ENCODE measurements at regions not wholly inside any gene's neighbourhood (a gene's known extent, or its start where the extent isn't known, plus 50 kb on each side); places are given as distances from the start of the nearest gene placed in this dataset.

- H3K9me3 ChIP-seq (ENCODE audit: control insufficient read depth in 5 of 5, low read length in 5 of 5) = peaks cover 0 to 7% (median 2%) of the 10 kb centered on the region in 5 donors
Observed at GRCh38 chr12:115898670-115899069, 378.8 kb downstream of the MED13L start.

DNA sequence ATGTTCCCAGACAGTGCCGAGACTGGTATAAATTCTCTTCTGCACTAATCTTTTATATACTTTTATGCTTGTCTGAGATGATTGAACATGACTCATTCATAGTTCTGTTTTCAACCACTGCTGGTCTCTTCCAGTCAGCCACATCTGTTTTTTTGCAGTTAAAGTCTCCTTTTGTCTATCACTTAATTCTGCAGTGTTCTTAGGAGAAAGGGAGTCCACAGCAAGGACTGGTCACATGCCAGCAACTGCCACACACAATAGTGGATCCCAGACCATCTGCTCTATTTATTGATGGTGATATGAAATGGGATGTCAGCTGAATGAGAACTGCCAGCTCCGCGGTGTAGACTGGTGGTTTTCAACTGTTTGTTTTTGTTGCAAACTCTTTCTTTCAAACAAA is 379.8 kb downstream of the MED13L start:
- no peaks in the 10 kb centered on the region for H3K36me3 ChIP-seq (ENCODE audit: control insufficient read depth in 5 of 5, insufficient read depth in 5 of 5, low read length in 5 of 5)
- H3K4me3 ChIP-seq (ENCODE audit: low read depth in 1 of 5, low read length in 5 of 5) = no peak overlapping the region
- H3K4me1 ChIP-seq (ENCODE audit: control insufficient read depth in 5 of 5, insufficient read depth in 5 of 5, low read length in 5 of 5) = no peaks in the 10 kb centered on the region
- no peak overlapping the region for H3K27ac ChIP-seq (ENCODE audit: low read depth, low read length)
- H3K9me3 ChIP-seq (ENCODE audit: control insufficient read depth in 5 of 5, low read length in 5 of 5) = peaks cover 0 to 6% (median 0%) of the 10 kb centered on the region in 5 donors
- peaks cover 0 to 10% (median 4%) of the 10 kb centered on the region in 5 donors for H3K27me3 ChIP-seq (ENCODE audit: control insufficient read depth in 5 of 5, insufficient read depth in 4 of 5, low read length in 5 of 5)
- H3K9ac ChIP-seq (ENCODE audit: low read length in 5 of 5) = no peak overlapping the region

More at GRCh38 chr12:115898670-115899069, 378.8 kb downstream of the MED13L start:
- Histone ChIP-seq H3K27me3 (ENCODE audit: control insufficient read depth in 5 of 5, insufficient read depth in 4 of 5, low read length in 5 of 5) (peaks cover 0 to 10% (median 4%) of the 10 kb centered on the region in 5 donors), H3K4me3 (ENCODE audit: low read depth in 1 of 5, low read length in 5 of 5) (no peak overlapping the region), H3K4me1 (ENCODE audit: control insufficient read depth in 5 of 5, insufficient read depth in 5 of 5, low read length in 5 of 5) (no peaks in the 10 kb centered on the region), H3K27ac (ENCODE audit: low read depth, low read length) (no peak overlapping the region), H3K36me3 (ENCODE audit: control insufficient read depth in 5 of 5, insufficient read depth in 5 of 5, low read length in 5 of 5) (no peaks in the 10 kb centered on the region), H3K9ac (ENCODE audit: low read length in 5 of 5) (no peak overlapping the region)

DNA sequence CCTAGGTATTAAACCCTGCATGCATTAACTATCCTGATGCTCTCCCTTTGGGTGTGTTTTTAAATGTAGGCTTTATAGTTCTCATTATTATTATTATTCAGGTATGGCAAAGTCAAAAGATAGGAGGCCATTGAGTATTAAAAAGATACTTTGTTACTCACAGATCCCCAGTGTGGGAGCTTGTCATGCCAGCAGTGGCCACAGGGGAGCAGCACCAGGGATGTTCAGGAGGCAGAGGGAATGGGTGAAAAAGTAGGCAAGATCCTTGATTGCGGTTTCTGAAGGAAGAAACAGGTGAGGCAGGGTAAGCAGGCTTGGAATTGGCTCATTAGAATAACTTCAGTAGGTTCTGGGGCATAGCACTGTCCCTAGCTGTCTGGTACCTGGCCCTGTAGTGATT is 382.2 kb downstream of the MED13L start:
- Histone ChIP-seq H3K36me3 (ENCODE audit: control insufficient read depth in 5 of 5, insufficient read depth in 5 of 5, low read length in 5 of 5) (no peaks in the 10 kb centered on the region), H3K27me3 (ENCODE audit: control insufficient read depth in 5 of 5, insufficient read depth in 4 of 5, low read length in 5 of 5) (peaks cover 0 to 10% (median 4%) of the 10 kb centered on the region in 5 donors), H3K4me3 (ENCODE audit: low read depth in 1 of 5, low read length in 5 of 5) (no peak overlapping the region), H3K9ac (ENCODE audit: low read length in 5 of 5) (no peak overlapping the region), H3K9me3 (ENCODE audit: control insufficient read depth in 5 of 5, low read length in 5 of 5) (peaks cover 0 to 6% (median 0%) of the 10 kb centered on the region in 5 donors), H3K4me1 (ENCODE audit: control insufficient read depth in 5 of 5, insufficient read depth in 5 of 5, low read length in 5 of 5) (no peaks in the 10 kb centered on the region), H3K27ac (ENCODE audit: low read depth, low read length) (no peak overlapping the region)

DNA sequence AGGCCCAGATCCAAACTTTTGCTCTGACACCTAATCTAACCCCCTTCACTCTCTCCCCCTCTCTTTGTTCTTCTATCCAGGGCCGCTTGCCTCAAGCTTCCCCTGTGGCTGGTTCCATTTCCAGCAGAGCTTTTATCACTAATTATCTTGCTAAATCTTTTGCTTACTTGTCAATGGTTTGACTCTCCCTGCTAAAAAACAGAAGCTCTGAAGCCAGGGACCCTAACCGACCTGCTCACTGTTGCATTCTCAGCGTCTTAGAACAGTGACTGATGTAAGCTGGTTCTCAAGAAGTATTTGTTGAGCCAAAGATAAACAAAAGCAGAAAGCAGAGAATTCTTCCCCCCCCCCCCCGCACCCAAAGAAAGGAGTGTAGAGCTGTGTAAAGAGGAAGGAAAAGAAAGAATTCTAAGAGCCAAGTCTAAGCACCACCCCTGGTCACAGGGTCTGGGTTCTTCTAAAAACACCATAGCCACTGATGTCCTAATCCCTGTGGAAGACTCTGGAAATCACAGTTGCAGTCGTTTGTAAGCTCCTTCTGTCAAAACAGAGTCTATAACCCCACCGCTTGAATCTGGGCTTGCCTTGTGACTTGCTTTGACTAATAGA is 385.8 kb downstream of the MED13L start:
- no peak overlapping the region for H3K27ac ChIP-seq (ENCODE audit: low read depth, low read length)

GRCh38 chr12:115886666-115887065 is 390.8 kb downstream of the MED13L start:
- no peaks in the 10 kb centered on the region for H3K9me3 ChIP-seq (ENCODE audit: control insufficient read depth in 5 of 5, low read length in 5 of 5)
- H3K27me3 ChIP-seq (ENCODE audit: control insufficient read depth in 5 of 5, insufficient read depth in 4 of 5, low read length in 5 of 5) = peaks cover 0 to 12% (median 4%) of the 10 kb centered on the region in 5 donors
- no peak overlapping the region for H3K27ac ChIP-seq (ENCODE audit: low read depth, low read length)
- H3K4me1 ChIP-seq (ENCODE audit: control insufficient read depth in 5 of 5, insufficient read depth in 5 of 5, low read length in 5 of 5) = no peaks in the 10 kb centered on the region
- no peak overlapping the region for H3K4me3 ChIP-seq (ENCODE audit: low read depth in 1 of 5, low read length in 5 of 5)
- no peak overlapping the region for H3K9ac ChIP-seq (ENCODE audit: low read length in 5 of 5)
- H3K36me3 ChIP-seq (ENCODE audit: control insufficient read depth in 5 of 5, insufficient read depth in 5 of 5, low read length in 5 of 5) = no peaks in the 10 kb centered on the region

More for the DNA sequence above, 385.8 kb downstream of the MED13L start:
- Histone ChIP-seq H3K9ac (ENCODE audit: low read length in 5 of 5) (no peak overlapping the region), H3K4me1 (ENCODE audit: control insufficient read depth in 5 of 5, insufficient read depth in 5 of 5, low read length in 5 of 5) (no peaks in the 10 kb centered on the region), H3K4me3 (ENCODE audit: low read depth in 1 of 5, low read length in 5 of 5) (no peak overlapping the region), H3K27me3 (ENCODE audit: control insufficient read depth in 5 of 5, insufficient read depth in 4 of 5, low read length in 5 of 5) (peaks cover 0 to 13% (median 4%) of the 10 kb centered on the region in 5 donors), H3K36me3 (ENCODE audit: control insufficient read depth in 5 of 5, insufficient read depth in 5 of 5, low read length in 5 of 5) (no peaks in the 10 kb centered on the region), H3K9me3 (ENCODE audit: control insufficient read depth in 5 of 5, low read length in 5 of 5) (peaks cover 0 to 6% (median 0%) of the 10 kb centered on the region in 5 donors)

DNA sequence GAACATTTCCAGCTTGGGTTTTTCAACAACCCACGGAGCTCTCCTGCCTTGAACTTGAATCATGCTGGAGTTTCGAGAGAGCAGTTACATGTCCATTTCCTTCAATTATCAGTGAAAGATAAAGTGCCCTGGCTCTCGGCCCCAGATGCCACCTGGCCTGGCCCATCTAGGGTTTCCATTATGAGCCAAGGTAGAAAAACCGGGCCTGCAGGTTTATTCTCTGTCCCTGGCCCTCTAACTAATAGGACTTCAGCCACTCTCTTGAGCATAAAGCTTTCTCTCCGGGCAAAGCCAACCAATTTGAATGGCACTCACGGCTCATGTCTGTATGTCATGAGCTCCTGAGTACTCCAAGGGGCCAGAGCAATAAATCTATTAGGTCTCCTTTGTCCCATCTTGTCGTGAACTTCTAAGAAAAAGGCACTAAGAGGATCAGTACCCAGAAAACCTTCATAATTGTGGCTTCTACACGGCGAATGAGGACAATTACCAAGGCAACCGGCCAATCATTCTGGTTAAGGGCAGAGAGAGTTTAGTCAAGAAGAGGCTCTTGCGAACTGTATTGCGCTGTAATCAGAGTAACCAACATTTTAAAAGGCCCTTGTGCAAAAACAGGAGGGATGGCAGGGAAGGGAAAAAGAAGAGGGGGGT is 392.3 kb downstream of the MED13L start:
- Histone ChIP-seq H3K9ac (ENCODE audit: low read length in 5 of 5) (no peak overlapping the region), H3K9me3 (ENCODE audit: control insufficient read depth in 5 of 5, low read length in 5 of 5) (no peaks in the 10 kb centered on the region), H3K27me3 (ENCODE audit: control insufficient read depth in 5 of 5, insufficient read depth in 4 of 5, low read length in 5 of 5) (peaks cover 0 to 12% (median 4%) of the 10 kb centered on the region in 5 donors), H3K36me3 (ENCODE audit: control insufficient read depth in 5 of 5, insufficient read depth in 5 of 5, low read length in 5 of 5) (no peaks in the 10 kb centered on the region), H3K27ac (ENCODE audit: low read depth, low read length) (no peak overlapping the region), H3K4me3 (ENCODE audit: low read depth in 1 of 5, low read length in 5 of 5) (no peak overlapping the region), H3K4me1 (ENCODE audit: control insufficient read depth in 5 of 5, insufficient read depth in 5 of 5, low read length in 5 of 5) (peaks cover 0 to 4% (median 3%) of the 10 kb centered on the region in 5 donors)

DNA sequence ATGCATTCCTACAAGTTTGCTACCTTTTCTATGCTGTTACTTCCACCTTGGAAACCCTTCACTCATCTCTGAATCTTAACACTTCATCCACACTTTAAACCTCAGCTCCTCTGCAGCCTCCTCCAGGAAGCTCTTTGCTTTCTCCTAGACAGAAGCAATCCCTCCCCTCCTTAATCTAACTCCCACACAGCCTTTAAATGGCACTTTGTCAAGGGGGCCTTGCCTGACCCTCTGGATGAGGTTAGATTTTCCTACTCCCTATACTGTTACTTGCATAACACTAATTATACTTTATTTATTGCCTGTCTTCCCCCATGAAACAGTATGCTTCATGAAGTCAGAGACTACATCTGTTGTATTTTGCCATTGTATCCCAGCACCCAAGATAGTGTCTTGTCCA is 394.6 kb downstream of the MED13L start:
- Histone ChIP-seq H3K36me3 (ENCODE audit: control insufficient read depth in 5 of 5, insufficient read depth in 5 of 5, low read length in 5 of 5) (no peaks in the 10 kb centered on the region), H3K4me1 (ENCODE audit: control insufficient read depth in 5 of 5, insufficient read depth in 5 of 5, low read length in 5 of 5) (peaks cover 0 to 7% (median 6%) of the 10 kb centered on the region in 5 donors), H3K9ac (ENCODE audit: low read length in 5 of 5) (no peak overlapping the region), H3K27me3 (ENCODE audit: control insufficient read depth in 5 of 5, insufficient read depth in 4 of 5, low read length in 5 of 5) (peaks cover 0 to 17% (median 4%) of the 10 kb centered on the region in 5 donors), H3K27ac (ENCODE audit: low read depth, low read length) (no peak overlapping the region), H3K9me3 (ENCODE audit: control insufficient read depth in 5 of 5, low read length in 5 of 5) (no peaks in the 10 kb centered on the region), H3K4me3 (ENCODE audit: low read depth in 1 of 5, low read length in 5 of 5) (no peak overlapping the region)

DNA sequence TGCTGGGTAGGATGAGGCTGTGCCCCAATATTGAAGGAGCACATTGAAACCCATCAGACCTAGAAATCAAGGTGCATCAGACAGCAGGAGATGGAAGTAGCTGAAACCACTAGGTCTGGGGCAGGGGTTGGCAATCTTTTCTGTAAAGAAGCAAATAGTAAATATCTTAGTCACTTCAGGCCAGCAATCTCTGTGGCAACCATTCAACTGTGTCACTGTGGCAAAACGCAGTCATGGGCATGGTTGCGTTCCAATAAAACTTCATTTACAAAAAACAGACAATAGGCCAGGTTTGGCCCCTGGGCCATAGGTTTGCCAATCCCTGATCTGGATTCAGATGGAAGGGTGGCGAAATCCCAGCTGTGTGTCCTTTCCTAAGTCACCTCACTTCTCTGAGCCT is 397.3 kb downstream of the MED13L start:
- H3K4me1 ChIP-seq (ENCODE audit: control insufficient read depth in 5 of 5, insufficient read depth in 5 of 5, low read length in 5 of 5) = peaks cover 0 to 7% (median 6%) of the 10 kb centered on the region in 5 donors
- no peak overlapping the region for H3K27ac ChIP-seq (ENCODE audit: low read depth, low read length)
- peaks cover 0 to 8% (median 4%) of the 10 kb centered on the region in 5 donors for H3K9me3 ChIP-seq (ENCODE audit: control insufficient read depth in 5 of 5, low read length in 5 of 5)
- no peak overlapping the region for H3K4me3 ChIP-seq (ENCODE audit: low read depth in 1 of 5, low read length in 5 of 5)
- H3K27me3 ChIP-seq (ENCODE audit: control insufficient read depth in 5 of 5, insufficient read depth in 4 of 5, low read length in 5 of 5) = peaks cover 0 to 8% (median 0%) of the 10 kb centered on the region in 5 donors
- H3K36me3 ChIP-seq (ENCODE audit: control insufficient read depth in 5 of 5, insufficient read depth in 5 of 5, low read length in 5 of 5) = no peaks in the 10 kb centered on the region
- H3K9ac ChIP-seq (ENCODE audit: low read length in 5 of 5) = no peak overlapping the region

GRCh38 chr12:115879354-115879753 is 398.1 kb downstream of the MED13L start:
- Histone ChIP-seq H3K27me3 (ENCODE audit: control insufficient read depth in 5 of 5, insufficient read depth in 4 of 5, low read length in 5 of 5) (peaks cover 0 to 7% (median 0%) of the 10 kb centered on the region in 5 donors), H3K27ac (ENCODE audit: low read depth, low read length) (no peak overlapping the region), H3K4me1 (ENCODE audit: control insufficient read depth in 5 of 5, insufficient read depth in 5 of 5, low read length in 5 of 5) (peaks cover 0 to 7% (median 6%) of the 10 kb centered on the region in 5 donors)

DNA sequence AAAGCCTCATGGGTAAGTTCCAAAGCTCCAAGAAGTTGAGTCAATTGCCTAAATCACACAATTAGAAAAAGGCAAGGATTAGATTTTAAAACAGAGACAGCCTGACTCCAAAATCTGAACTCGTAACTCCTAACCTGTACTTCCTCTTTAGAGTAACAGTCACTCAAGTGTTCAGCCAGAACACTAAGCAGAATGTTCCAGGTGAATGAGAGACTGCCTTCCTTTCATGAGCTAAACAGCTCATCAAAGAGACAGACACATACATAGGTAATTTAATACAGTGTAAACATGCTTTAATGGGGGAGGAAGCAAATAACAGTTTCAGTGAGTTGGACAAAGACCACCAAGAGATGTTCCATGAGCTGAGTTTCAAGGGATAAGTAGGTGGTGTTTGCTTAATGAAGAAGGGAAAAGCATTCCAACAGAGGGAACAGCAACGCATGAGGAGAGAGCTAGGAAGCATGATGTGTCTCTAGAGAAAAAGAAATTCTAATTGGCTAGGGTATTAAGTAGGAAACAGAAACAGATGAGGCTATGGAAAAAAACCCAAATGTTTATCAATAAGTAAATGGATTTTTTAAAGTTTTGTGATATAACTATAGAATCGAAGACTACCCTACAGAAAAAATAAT is 403.9 kb downstream of the MED13L start:
- H3K4me3 ChIP-seq (ENCODE audit: low read depth in 1 of 5, low read length in 5 of 5) = no peak overlapping the region
- H3K27ac ChIP-seq (ENCODE audit: low read depth, low read length) = no peak overlapping the region
- no peaks in the 10 kb centered on the region for H3K36me3 ChIP-seq (ENCODE audit: control insufficient read depth in 5 of 5, insufficient read depth in 5 of 5, low read length in 5 of 5)
- H3K4me1 ChIP-seq (ENCODE audit: control insufficient read depth in 5 of 5, insufficient read depth in 5 of 5, low read length in 5 of 5) = no peaks in the 10 kb centered on the region
- peaks cover 0 to 8% (median 4%) of the 10 kb centered on the region in 5 donors for H3K9me3 ChIP-seq (ENCODE audit: control insufficient read depth in 5 of 5, low read length in 5 of 5)
- no peak overlapping the region for H3K9ac ChIP-seq (ENCODE audit: low read length in 5 of 5)
- peaks cover 3 to 13% (median 5%) of the 10 kb centered on the region in 5 donors for H3K27me3 ChIP-seq (ENCODE audit: control insufficient read depth in 5 of 5, insufficient read depth in 4 of 5, low read length in 5 of 5)

More at GRCh38 chr12:115879354-115879753, 398.1 kb downstream of the MED13L start:
- Histone ChIP-seq H3K9ac (ENCODE audit: low read length in 5 of 5) (no peak overlapping the region), H3K4me3 (ENCODE audit: low read depth in 1 of 5, low read length in 5 of 5) (no peak overlapping the region), H3K36me3 (ENCODE audit: control insufficient read depth in 5 of 5, insufficient read depth in 5 of 5, low read length in 5 of 5) (no peaks in the 10 kb centered on the region), H3K9me3 (ENCODE audit: control insufficient read depth in 5 of 5, low read length in 5 of 5) (peaks cover 0 to 8% (median 4%) of the 10 kb centered on the region in 5 donors)
